Fibroblast of skin of back (primary cell): ENCODE measurements at regions not wholly inside any gene's neighbourhood (a gene's known extent, or its start where the extent isn't known, plus 50 kb on each side); places are given as distances from the start of the nearest gene placed in this dataset.
"Not testable (repeated sequence)": the region's sequence is repeated elsewhere in the genome, so short reads cannot be mapped to it uniquely, and the experiment has no call there.

Source experiments
- DNase-seq: peaks from one replicate; pipeline ENCODE4 v3.0.0-alpha.2; 2013

DNA sequence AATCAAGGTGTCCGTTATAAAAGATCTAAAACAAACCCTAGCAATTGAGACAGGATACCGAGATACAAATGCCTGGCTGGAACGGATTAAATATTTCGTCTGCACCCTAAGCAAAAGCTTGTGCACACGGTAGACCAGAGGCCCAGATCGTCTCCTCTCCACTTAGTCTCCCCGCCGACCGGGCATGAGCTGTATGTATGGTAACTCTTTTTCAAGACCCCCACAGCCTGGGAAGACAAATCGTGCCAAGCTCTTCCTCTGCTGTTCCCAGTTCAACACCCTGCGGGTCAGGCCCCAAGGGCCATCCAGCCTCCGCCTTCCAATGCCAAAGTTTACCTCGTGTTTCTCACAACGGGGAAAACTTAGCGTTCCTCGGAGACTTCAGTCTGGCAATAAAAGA lies 285.7 kb upstream of the GALNT17 start:
- no peak for DNase-seq

GRCh38 chr7:70849580-70850235 lies 282.2 kb upstream of the GALNT17 start:
- DNase-seq = no peak

GRCh38 chr7:70855373-70855772 lies 276.6 kb upstream of the GALNT17 start:
- DNase-seq = no peak

- peak; percentile 60 for DNase-seq
Observed at GRCh38 chr7:70856901-70857630, 274.9 kb upstream of the GALNT17 start.

GRCh38 chr7:70857793-70858545 lies 274.0 kb upstream of the GALNT17 start:
- DNase-seq = no peak

DNA sequence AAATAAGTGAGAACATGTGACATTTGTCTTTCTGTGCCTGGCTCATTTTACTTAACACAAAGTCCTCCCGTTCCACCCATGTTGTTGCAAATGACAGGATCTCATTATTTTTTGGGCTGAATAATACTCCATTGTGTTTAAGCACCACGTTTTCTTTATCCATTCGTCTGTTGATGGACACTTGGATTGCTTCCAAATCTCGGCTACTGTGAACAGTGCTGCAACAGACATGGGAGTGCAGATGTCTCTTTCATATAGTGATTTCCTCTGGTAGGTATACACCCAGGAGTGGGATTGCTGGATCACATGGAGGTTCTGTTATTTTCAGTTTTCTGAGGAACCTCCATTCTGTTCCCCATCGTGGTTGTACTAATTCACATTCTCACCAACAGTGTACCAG lies 264.4 kb upstream of the GALNT17 start:
- DNase-seq = no peak

DNA sequence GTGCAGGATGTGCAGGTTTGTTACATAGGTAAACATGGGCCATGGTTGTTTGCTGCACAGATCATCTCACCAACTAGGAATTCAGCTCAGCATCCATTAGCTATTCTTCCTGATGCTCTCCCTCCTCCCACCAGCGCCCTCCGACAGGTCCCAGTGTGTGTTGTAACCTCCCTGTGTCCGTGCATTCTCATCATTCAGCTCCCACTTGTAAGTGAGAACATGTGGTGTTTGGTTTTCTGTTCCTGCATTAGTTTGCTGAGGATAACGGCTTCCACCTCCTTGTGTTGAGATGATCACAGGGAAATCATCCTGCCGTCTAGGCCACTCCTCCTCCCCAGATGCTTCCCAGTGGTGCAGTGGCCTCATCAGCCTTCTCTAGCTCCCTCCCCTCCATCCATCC lies 261.6 kb upstream of the GALNT17 start:
- DNase-seq = no peak

DNA sequence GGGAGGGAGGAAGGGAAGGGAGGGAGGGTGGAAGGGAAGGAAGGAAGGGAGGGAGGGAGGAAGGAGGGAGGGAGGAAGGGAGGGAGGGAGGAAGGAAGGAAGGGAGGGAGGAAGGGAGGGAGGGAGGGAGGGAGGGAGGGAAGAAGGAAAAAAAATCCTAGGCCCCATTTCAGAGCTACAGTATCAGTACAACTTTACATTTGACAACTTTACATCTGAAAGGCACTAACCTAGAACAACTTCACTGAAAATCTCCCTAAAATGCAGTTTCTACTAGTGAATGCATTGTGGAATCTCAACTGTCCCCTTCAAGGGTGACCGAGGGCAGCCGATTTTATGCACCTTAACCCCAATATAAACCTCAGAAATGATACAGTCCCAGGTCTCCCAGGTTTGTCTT lies 259.8 kb upstream of the GALNT17 start:
- no peak for DNase-seq

- no peak for DNase-seq
Observed at GRCh38 chr7:70881167-70881847, 250.6 kb upstream of the GALNT17 start.

- no peak for DNase-seq
Observed at GRCh38 chr7:70883750-70884439, 248.0 kb upstream of the GALNT17 start.

GRCh38 chr7:70884440-70884764 lies 247.5 kb upstream of the GALNT17 start:
- no peak for DNase-seq

DNA sequence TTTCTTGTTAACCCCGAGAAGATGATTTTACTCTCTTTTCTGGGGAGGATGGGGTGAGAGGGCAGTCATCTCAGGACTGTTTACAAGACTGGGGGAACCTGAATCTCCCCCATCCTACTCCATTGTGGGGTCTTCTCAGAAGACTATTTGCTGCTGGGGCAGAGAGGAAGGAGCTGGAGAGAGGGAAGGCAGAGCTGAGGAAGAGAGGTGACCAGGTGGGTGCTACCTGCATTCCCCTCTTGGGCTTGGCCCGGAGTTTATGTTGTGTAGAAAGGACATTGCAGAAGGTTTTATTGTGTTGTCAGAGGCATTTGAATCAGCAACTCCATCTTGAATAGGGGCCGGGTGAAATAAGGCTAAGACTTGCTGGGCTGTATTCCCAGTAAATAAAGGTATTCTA lies 247.1 kb upstream of the GALNT17 start:
- DNase-seq = no peak

GRCh38 chr7:70886547-70886946 lies 245.4 kb upstream of the GALNT17 start:
- DNase-seq = no peak

DNA sequence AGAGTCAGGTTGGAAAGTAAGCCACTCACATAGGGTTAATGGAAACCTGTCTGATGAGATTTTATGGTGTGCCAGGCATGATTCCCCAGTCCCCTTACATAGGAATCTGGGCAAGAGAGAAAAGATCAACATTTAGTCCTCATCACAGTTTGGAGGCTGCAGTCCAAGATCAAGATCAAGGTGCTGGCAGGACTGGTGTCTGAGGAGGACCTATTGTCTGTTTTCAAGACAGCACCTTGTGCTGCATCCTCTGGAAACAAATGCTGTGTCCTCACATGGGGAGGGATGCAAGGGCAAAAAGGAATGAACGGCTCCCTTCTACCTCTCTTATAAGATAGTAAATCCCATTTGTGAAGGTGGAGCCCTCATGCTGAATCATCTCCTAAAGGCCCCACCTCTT lies 244.8 kb upstream of the GALNT17 start:
- DNase-seq = no peak

- no peak for DNase-seq
Observed at GRCh38 chr7:70890147-70890969, 241.6 kb upstream of the GALNT17 start.

- no peak for DNase-seq
Observed at GRCh38 chr7:70893422-70893821, 238.5 kb upstream of the GALNT17 start.

DNA sequence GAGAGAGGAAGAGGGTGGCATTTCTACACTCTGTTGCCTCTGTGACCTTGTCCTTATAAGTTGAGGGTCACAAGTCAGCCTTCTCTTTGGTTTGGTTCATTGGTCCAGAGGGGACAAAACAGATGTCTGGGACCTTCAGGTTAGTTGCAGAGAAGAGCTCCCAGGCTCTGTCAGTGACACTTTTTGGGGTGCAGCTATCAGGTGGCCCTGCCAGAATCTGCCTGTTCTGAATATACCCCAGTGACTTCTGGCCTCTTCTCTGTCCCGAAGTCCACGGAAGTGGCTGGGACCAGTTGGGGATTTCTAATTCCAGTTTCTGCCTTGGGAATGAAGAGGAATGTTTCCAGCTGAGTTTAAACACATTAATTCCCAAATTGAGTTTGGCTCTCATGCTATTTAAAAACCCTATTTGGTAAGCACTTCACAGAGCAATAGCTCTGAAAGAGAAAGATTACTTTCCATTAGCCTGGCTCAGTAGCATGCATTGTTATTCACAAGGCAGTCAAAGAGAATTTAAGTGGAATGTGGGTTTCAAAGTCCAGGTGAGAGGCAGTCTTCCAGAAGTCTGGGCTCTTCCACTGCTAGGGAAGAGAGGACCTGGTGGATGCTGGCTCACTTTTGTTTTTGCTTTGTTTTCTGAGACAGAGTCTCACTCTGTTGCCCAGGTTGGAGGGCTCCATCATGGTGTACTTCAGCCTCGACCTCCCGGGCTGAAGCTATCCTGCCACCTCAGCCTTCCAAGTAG lies 237.8 kb upstream of the GALNT17 start:
- no peak for DNase-seq

GRCh38 chr7:70894799-70895198 lies 237.1 kb upstream of the GALNT17 start:
- DNase-seq = no peak

DNA sequence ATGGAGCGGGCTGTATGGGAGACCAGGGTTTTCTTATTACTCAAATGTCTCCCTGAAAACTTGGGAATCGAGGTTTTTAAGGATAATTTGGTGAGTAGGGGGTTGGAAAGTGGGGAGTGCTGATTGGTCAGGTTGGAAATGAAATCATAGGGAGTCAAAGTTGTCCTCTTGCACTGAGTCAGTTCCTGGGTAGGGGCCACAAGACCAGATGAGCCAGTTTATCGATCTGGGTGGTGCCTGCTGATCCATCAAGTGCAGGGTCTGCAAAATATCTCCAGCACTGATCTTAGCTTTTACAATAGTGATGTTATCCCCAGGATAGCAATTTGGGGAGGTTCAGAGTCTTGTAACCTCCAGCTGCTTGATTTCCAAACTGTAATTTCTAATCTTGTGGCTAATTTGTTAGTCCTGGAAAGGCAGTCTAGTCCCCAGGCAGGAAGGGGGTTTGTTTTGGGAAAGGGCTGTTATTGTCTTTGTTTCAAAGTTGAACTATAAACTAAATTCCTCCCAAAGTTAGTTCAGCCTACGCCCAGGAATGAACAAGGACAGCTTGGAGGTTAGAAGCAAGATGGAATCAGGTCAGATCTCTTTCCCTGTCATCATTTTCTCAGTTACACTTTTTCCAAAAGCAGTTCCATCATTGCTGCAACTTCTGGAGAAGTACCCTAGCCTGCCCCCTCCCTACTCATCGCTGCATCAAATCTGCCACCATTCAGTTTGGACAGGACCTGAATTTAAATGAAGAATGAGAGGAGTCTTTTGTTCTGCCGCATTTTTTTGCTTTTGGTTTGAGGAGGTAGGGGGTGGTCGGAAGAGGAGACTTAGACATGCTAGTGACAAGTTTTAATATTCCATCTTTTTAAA lies 236.4 kb upstream of the GALNT17 start:
- DNase-seq = not testable (repeated sequence)
